GM12892 (cell line): ENCODE measurements at regions not wholly inside any gene's neighbourhood (a gene's known extent, or its start where the extent isn't known, plus 50 kb on each side); places are given as distances from the start of the nearest gene placed in this dataset.

Experiments used
- POLR2A ChIP-seq: IDR thresholded peaks from 2 replicates; pipeline ENCODE4 v1.6.1; 2011; ENCODE audit warnings: low read depth, low read length, control low read depth
- POLR2AphosphoS5 ChIP-seq: IDR thresholded peaks from 2 replicates; pipeline ENCODE4 v1.6.1; 2011; ENCODE audit warnings: low read depth, low read length, control low read depth

DNA sequence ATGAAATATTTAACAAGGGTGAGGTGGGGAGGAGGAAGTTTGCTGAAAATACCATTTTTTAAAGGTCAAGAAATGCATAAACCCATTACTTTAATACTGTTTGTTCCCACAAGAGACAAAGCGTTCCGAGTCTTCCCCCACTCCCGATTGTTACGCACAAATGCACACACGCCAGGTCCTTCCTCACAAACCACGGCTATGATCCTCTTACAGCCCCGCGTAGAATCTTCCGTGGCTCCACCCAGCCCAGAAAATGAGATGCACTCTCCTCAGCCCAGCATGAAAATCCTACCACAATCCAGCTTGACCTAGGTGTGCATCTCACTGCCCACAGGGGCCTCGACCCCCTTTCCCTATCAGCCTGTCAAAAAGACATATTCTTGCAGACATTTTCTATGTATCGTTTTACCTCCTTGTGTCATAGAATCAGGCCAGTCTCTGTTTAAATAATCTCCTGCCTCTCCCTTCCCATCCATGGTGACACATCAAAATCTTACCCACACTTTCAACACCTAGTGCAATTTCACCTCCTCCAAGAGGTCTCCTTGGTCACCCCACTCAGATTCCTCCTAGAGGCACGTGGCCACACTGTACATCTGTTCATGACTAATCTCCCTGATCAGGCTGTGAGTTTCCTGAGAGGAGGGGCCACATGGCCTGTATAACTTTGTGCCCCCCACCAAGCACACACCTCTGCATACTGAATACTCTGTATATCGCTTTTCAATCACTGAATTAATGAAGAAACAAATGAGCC, 491.0 kb upstream of the KLHL29 start:
- TF ChIP-seq POLR2AphosphoS5 (no peak), POLR2A (no peak)
